ENCODE measurements at regions not wholly inside any gene's neighbourhood (a gene's known extent, or its start where the extent isn't known, plus 50 kb on each side); places are given as distances from the start of the nearest gene placed in this dataset.
A peak's percentile ranks its signal among the peaks of the same experiment; 100 is the strongest.

DNA sequence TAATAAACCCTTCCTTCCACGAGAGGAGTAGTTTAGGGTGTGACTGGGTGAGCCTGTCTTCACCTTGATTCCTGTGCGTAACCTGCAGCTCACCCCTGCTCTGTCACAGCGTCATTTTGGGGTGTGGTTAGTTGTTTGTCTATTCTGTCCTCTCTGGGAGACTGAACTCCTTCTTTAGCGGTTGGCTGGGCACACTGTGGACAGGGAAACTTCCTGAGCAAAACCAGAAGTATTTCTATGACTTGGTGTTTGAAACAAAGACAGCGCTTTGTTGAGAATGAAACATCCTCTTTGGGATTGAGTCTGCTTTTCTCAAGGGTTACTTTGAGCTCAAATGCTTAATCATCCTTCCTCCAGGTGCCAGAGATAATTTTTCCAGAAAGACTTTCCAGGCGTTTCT lies 270.7 kb downstream of the HRH4 start:
- H3K9ac ChIP-seq (ENCODE audit: insufficient read depth in 1 of 2, low read length in 2 of 2), result no peak overlapping the region
- DNase-seq (no peak), ATAC-seq (ENCODE audit: insufficient read depth, low FRiP score) (no peak)
- no peak overlapping the region for H3K4me3 ChIP-seq
- no peak overlapping the region for H3K27ac ChIP-seq (ENCODE audit: low read depth in 1 of 2, low read length in 1 of 2)
- 41 to 46% methylated on average over 6 of the region's 6 CpGs for WGBS, 2 donors
- H3K4me1 ChIP-seq (ENCODE audit: control insufficient read depth in 5 of 5, insufficient read depth in 5 of 5, low read length in 5 of 5), result peaks cover 0 to 4% (median 0%) of the 10 kb centered on the region in 5 donors
- H3K36me3 ChIP-seq (ENCODE audit: control insufficient read depth in 4 of 4, insufficient read depth in 4 of 4, low read length in 4 of 4), result no peaks in the 10 kb centered on the region
- H3K27me3 ChIP-seq (ENCODE audit: control insufficient read depth in 3 of 3, insufficient read depth in 3 of 3, low read length in 2 of 3), result no peaks in the 10 kb centered on the region
- peaks cover 0 to 3% (median 0%) of the 10 kb centered on the region in 4 donors for H3K9me3 ChIP-seq (ENCODE audit: control insufficient read depth in 4 of 4, insufficient read depth in 3 of 4, low read length in 3 of 4)
- TF ChIP-seq, protein P1, sequence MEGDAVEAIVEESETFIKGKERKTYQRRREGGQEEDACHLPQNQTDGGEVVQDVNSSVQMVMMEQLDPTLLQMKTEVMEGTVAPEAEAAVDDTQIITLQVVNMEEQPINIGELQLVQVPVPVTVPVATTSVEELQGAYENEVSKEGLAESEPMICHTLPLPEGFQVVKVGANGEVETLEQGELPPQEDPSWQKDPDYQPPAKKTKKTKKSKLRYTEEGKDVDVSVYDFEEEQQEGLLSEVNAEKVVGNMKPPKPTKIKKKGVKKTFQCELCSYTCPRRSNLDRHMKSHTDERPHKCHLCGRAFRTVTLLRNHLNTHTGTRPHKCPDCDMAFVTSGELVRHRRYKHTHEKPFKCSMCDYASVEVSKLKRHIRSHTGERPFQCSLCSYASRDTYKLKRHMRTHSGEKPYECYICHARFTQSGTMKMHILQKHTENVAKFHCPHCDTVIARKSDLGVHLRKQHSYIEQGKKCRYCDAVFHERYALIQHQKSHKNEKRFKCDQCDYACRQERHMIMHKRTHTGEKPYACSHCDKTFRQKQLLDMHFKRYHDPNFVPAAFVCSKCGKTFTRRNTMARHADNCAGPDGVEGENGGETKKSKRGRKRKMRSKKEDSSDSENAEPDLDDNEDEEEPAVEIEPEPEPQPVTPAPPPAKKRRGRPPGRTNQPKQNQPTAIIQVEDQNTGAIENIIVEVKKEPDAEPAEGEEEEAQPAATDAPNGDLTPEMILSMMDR (IDR thresholded peaks at IDR 0.05; ENCODE audit: control extremely low read depth, extremely low read depth), result no peak

DNA sequence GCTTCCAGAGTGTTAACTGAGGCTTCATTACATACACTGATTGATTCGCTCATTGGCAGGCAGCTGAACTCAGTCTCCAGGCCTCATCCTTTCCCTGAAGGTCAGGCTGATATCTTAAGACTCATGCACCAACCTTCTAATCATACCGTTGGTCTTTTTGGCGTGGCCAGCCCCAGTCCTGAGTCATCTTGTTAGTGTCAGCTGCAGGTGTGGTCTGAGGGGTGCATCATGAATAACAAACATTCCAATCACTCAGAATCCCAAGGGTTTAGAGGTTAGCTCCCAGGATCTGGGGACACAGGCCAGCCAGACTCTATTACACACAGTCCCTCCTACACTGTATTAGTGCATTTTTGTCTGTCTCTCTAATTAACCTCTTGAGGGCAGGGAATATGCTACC lies 271.5 kb downstream of the HRH4 start:
- no peak overlapping the region for H3K4me3 ChIP-seq
- no peak for DNase-seq
- peaks cover 0 to 3% (median 0%) of the 10 kb centered on the region in 4 donors for H3K9me3 ChIP-seq (ENCODE audit: control insufficient read depth in 4 of 4, insufficient read depth in 3 of 4, low read length in 3 of 4)
- no peak overlapping the region for H3K27ac ChIP-seq (ENCODE audit: low read depth in 1 of 2, low read length in 1 of 2)
- TF ChIP-seq, protein P1 (IDR thresholded peaks at IDR 0.05; ENCODE audit: control extremely low read depth, extremely low read depth), result no peak
- H3K9ac ChIP-seq (ENCODE audit: insufficient read depth in 1 of 2, low read length in 2 of 2), result no peak overlapping the region
- 69 to 89% methylated on average over 3 of the region's 3 CpGs for WGBS, 2 donors
- no peaks in the 10 kb centered on the region for H3K4me1 ChIP-seq (ENCODE audit: control insufficient read depth in 5 of 5, insufficient read depth in 5 of 5, low read length in 5 of 5)
- H3K27me3 ChIP-seq (ENCODE audit: control insufficient read depth in 3 of 3, insufficient read depth in 3 of 3, low read length in 2 of 3), result no peaks in the 10 kb centered on the region
- no peak for ATAC-seq (ENCODE audit: insufficient read depth, low FRiP score)
- H3K36me3 ChIP-seq (ENCODE audit: control insufficient read depth in 4 of 4, insufficient read depth in 4 of 4, low read length in 4 of 4), result no peaks in the 10 kb centered on the region

DNA sequence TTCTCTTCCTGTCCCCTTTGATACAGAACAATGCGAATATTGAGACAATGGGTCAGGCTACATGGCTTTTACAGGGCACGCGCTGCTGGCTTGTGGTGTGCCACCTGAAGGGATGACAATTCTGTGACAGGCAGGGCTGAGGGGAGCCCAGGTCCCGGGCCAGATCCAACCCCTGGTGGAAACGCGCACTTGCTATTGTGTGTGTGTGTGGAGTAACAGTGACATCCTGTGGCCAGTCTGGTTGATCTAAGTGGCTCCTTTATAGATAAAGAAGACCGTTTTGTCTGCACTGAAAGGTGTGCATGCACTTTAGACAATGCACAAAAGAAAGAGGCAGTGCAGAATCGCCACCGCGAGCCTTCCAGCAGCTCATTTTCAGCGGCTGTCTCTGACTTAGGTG lies 273.6 kb downstream of the HRH4 start:
- H3K36me3 ChIP-seq (ENCODE audit: control insufficient read depth in 4 of 4, insufficient read depth in 4 of 4, low read length in 4 of 4), result no peaks in the 10 kb centered on the region
- H3K4me3 ChIP-seq, result no peak overlapping the region
- no peaks in the 10 kb centered on the region for H3K27me3 ChIP-seq (ENCODE audit: control insufficient read depth in 3 of 3, insufficient read depth in 3 of 3, low read length in 2 of 3)
- no peak overlapping the region for H3K27ac ChIP-seq (ENCODE audit: low read depth in 1 of 2, low read length in 1 of 2)
- no peaks in the 10 kb centered on the region for H3K4me1 ChIP-seq (ENCODE audit: control insufficient read depth in 5 of 5, insufficient read depth in 5 of 5, low read length in 5 of 5)
- no peak overlapping the region for H3K9ac ChIP-seq (ENCODE audit: insufficient read depth in 1 of 2, low read length in 2 of 2)
- WGBS, 2 donors, result 75 to 85% methylated on average over 11 of the region's 11 CpGs
- peaks cover 0 to 3% (median 0%) of the 10 kb centered on the region in 4 donors for H3K9me3 ChIP-seq (ENCODE audit: control insufficient read depth in 4 of 4, insufficient read depth in 3 of 4, low read length in 3 of 4)
- ATAC-seq (ENCODE audit: insufficient read depth, low FRiP score) (no peak), DNase-seq (peak in 2 of 3 donors; percentile 34 to 41)
- TF ChIP-seq, protein P1 (IDR thresholded peaks at IDR 0.05; ENCODE audit: control extremely low read depth, extremely low read depth), result no peak

DNA sequence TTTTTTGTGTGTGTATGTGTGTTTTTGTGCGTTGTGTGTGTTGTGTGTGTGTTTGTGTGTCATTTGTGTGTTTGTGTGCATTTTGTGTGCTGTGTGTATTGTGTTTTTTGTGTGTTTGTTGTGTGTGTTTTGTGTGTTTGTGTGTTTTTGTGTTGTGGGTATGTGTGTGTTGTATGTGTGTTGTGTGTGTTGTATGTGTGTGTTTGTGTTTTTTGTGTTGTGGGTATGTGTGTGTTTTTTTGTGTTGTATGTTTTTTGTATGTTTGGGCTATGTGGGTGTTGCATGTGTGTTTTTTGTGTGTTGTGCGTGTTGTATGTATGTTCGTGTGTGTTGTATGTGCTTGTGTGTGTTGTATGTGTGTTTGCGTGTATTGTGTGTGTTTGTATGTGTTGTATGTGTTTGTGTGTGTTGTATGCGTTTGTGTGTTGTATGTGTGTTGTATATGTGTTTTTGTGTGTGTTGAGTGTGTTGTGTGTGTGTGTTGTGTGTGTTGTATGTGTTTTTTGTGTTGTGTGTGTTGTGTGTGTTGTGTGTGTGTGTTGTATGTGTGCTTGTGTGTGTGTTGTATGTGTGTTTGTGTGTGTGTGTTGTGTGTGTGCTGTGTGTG lies 275.3 kb downstream of the HRH4 start:
- DNase-seq (peak in 1 of 3 donors; percentile 18), ATAC-seq (ENCODE audit: insufficient read depth, low FRiP score) (no peak)
- Histone ChIP-seq H3K36me3 (ENCODE audit: control insufficient read depth in 4 of 4, insufficient read depth in 4 of 4, low read length in 4 of 4) (no peaks in the 10 kb centered on the region), H3K4me1 (ENCODE audit: control insufficient read depth in 5 of 5, insufficient read depth in 5 of 5, low read length in 5 of 5) (no peaks in the 10 kb centered on the region), H3K27ac (ENCODE audit: low read depth in 1 of 2, low read length in 1 of 2) (no peak overlapping the region), H3K27me3 (ENCODE audit: control insufficient read depth in 3 of 3, insufficient read depth in 3 of 3, low read length in 2 of 3) (no peaks in the 10 kb centered on the region), H3K9me3 (ENCODE audit: control insufficient read depth in 4 of 4, insufficient read depth in 3 of 4, low read length in 3 of 4) (peaks cover 0 to 3% (median 0%) of the 10 kb centered on the region in 4 donors), H3K4me3 (no peak overlapping the region), H3K9ac (ENCODE audit: insufficient read depth in 1 of 2, low read length in 2 of 2) (no peak overlapping the region)
- WGBS, 2 donors, result 97% methylated on average over 5 of the region's 5 CpGs
- TF ChIP-seq, protein P1 (IDR thresholded peaks at IDR 0.05; ENCODE audit: control extremely low read depth, extremely low read depth), result no peak
